Astrocyte (in vitro differentiated cells and primary cell): ENCODE measurements at regions not wholly inside any gene's neighbourhood (a gene's known extent, or its start where the extent isn't known, plus 50 kb on each side); places are given as distances from the start of the nearest gene placed in this dataset.

Experiments
- DNase-seq: peaks from one replicate; pipeline ENCODE4 v3.0.0-alpha.2; 2010; ENCODE audit warnings: low read depth
- FAIRE-seq: peaks from 2 replicates; lab custom pipeline; 2011; peaks lifted over from hg19 to GRCh38; lab: Jason Lieb, UNC
- H2AFZ ChIP-seq: 2 replicates; pipeline ENCODE4 v1.6.0; 2012; ENCODE audit warnings: low read depth, low read length, inconsistent platforms
- H3K27ac ChIP-seq: 2 replicates; pipeline ENCODE4 v1.5.1; 2011; ENCODE audit warnings: low read depth, low read length, inconsistent platforms
- H3K27me3 ChIP-seq: 2 replicates; pipeline ENCODE4 v1.6.0; 2011; ENCODE audit warnings: low read length, inconsistent platforms; ENCODE audit not compliant: insufficient read depth
- H3K36me3 ChIP-seq: 2 replicates; pipeline ENCODE4 v1.5.1; 2011; ENCODE audit warnings: low read length, inconsistent platforms; ENCODE audit not compliant: insufficient read depth
- H3K4me1 ChIP-seq: 2 replicates; pipeline ENCODE4 v1.5.1; 2011; ENCODE audit warnings: low read length, inconsistent platforms; ENCODE audit not compliant: insufficient read depth
- H3K4me2 ChIP-seq: 2 replicates; pipeline ENCODE4 v1.6.0; 2012; ENCODE audit warnings: low read length, inconsistent platforms
- H3K4me3 ChIP-seq: 2 replicates; pipeline ENCODE4 v1.5.1; 2011; ENCODE audit warnings: low read depth, mild to moderate bottlenecking, low read length, inconsistent platforms; ENCODE audit not compliant: insufficient read depth
- H3K79me2 ChIP-seq: 2 replicates; pipeline ENCODE4 v1.6.0; 2012; ENCODE audit warnings: mild to moderate bottlenecking, low read length, inconsistent platforms; ENCODE audit not compliant: insufficient read depth
- H3K9ac ChIP-seq: 2 replicates; pipeline ENCODE4 v1.6.0; 2012; ENCODE audit warnings: mild to moderate bottlenecking, low read length, inconsistent platforms
- H3K9me3 ChIP-seq: 2 replicates; pipeline ENCODE4 v1.5.1; 2012; ENCODE audit warnings: low read depth, mild to moderate bottlenecking, low read length, inconsistent platforms; ENCODE audit not compliant: insufficient read depth
- H4K20me1 ChIP-seq: 2 replicates; pipeline ENCODE4 v1.6.0; 2012; ENCODE audit warnings: low read length, inconsistent platforms; ENCODE audit not compliant: insufficient read depth
- H3K27ac Mint-ChIP-seq: one replicate; pipeline ENCODE4 v1.8.0; 2021; ENCODE audit warnings: mild to moderate bottlenecking, mixed read lengths; ENCODE audit not compliant: unreplicated experiment
- H3K27me3 Mint-ChIP-seq: one replicate; pipeline ENCODE4 v1.8.0; 2021; ENCODE audit warnings: low read depth, mixed read lengths; ENCODE audit not compliant: unreplicated experiment
- H3K36me3 Mint-ChIP-seq: one replicate; pipeline ENCODE4 v1.8.0; 2021; ENCODE audit warnings: low read depth, mixed read lengths; ENCODE audit not compliant: unreplicated experiment
- H3K4me1 Mint-ChIP-seq: one replicate; pipeline ENCODE4 v1.8.0; 2021; ENCODE audit warnings: low read depth, mixed read lengths; ENCODE audit not compliant: unreplicated experiment
- H3K4me3 Mint-ChIP-seq: one replicate; pipeline ENCODE4 v1.8.0; 2021; ENCODE audit warnings: mild to moderate bottlenecking, moderate library complexity, mixed read lengths; ENCODE audit not compliant: unreplicated experiment
- H3K9me3 Mint-ChIP-seq: one replicate; pipeline ENCODE4 v1.8.0; 2021; ENCODE audit warnings: mild to moderate bottlenecking, mixed read lengths; ENCODE audit not compliant: unreplicated experiment
- CTCF ChIP-seq: IDR thresholded peaks from 2 replicates; pipeline ENCODE4 v1.5.1; 2011; ENCODE audit warnings: low read depth, mild to moderate bottlenecking, inconsistent platforms, low read length, moderate library complexity; ENCODE audit not compliant: insufficient read depth
- EZH2 ChIP-seq: IDR thresholded peaks from 2 replicates; pipeline ENCODE4 v1.6.1; 2012; ENCODE audit warnings: mild to moderate bottlenecking, low read length, inconsistent platforms; ENCODE audit not compliant: insufficient read depth

GRCh38 chr3:9308298-9308990 lies 54.4 kb upstream of the THUMPD3 start:
- no peak overlapping the region for H3K27ac Mint-ChIP-seq
- Histone ChIP-seq H3K79me2 (no peaks in the 10 kb centered on the region), H3K9ac (no peak overlapping the region), H4K20me1 (no peaks in the 10 kb centered on the region), H3K27ac (no peak overlapping the region), H3K36me3 (no peaks in the 10 kb centered on the region), H3K27me3 (no peaks in the 10 kb centered on the region), H3K9me3 (no peaks in the 10 kb centered on the region), H2AFZ (no peak overlapping the region), H3K4me3 (no peak overlapping the region), H3K4me2 (no peak overlapping the region), H3K4me1 (no peaks in the 10 kb centered on the region)
- no peak overlapping the region for H3K4me3 Mint-ChIP-seq
- TF ChIP-seq EZH2 (no peak), CTCF (no peak)
- DNase-seq: peak; percentile 66
- FAIRE-seq: no peak
- peaks cover 7% of the 10 kb centered on the region for H3K27me3 Mint-ChIP-seq
- peaks cover 3% of the 10 kb centered on the region for H3K4me1 Mint-ChIP-seq
- no peaks in the 10 kb centered on the region for H3K36me3 Mint-ChIP-seq
- no peaks in the 10 kb centered on the region for H3K9me3 Mint-ChIP-seq

DNA sequence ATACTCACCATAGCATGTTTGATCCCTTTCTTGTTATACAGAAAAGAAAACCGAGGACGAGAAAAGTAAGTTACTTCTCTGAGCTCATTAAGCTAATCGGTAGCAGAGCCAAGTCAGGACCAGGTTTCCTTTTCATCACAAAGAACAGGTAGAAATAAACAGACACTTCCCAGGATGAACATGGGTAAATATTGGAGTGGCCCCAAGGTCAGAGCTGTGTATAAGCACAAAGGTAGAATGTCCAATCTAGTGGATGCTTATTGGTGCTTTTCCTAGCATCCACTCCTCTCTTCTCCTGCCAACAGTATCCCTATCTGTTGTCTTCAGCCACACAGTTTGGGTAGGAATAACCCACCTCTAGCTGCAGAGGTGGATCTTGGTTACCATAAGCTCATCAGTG lies 52.8 kb upstream of the THUMPD3 start:
- Mint-ChIP-seq H3K36me3 (no peaks in the 10 kb centered on the region), H3K27ac (no peak overlapping the region), H3K4me1 (peaks cover 3% of the 10 kb centered on the region), H3K4me3 (no peak overlapping the region), H3K9me3 (no peaks in the 10 kb centered on the region), H3K27me3 (peaks cover 11% of the 10 kb centered on the region)
- no peaks in the 10 kb centered on the region for H3K9me3 ChIP-seq
- H3K36me3 ChIP-seq: no peaks in the 10 kb centered on the region
- H3K79me2 ChIP-seq: no peaks in the 10 kb centered on the region
- TF ChIP-seq CTCF (no peak), EZH2 (no peak)
- H2AFZ ChIP-seq: no peak overlapping the region
- H3K9ac ChIP-seq: no peak overlapping the region
- H3K4me2 ChIP-seq: no peak overlapping the region
- H3K4me1 ChIP-seq: no peaks in the 10 kb centered on the region
- DNase-seq: no peak
- FAIRE-seq: no peak
- H3K27ac ChIP-seq: no peak overlapping the region
- no peaks in the 10 kb centered on the region for H3K27me3 ChIP-seq
- no peak overlapping the region for H3K4me3 ChIP-seq
- H4K20me1 ChIP-seq: no peaks in the 10 kb centered on the region

DNA sequence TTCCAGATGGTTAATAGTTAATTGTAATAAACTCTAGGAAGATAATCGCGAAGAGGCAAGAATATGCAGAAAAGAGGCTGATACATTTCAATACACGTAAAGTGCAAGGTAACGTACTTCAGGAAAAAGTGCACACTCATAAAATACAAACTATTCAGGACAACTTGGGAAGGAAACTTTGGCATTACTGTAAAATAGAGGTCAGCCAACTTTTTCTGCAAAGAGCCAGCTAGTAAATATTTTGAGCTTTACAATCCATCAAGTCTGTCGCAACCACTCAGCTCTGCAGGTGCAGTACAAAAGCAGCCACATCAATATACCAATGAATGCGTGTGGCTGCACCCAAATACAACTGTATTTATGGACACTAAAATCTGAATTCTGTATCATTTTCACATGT lies 51.6 kb upstream of the THUMPD3 start:
- H3K4me1 Mint-ChIP-seq: peaks cover 3% of the 10 kb centered on the region
- H3K9ac ChIP-seq: no peak overlapping the region
- no peak overlapping the region for H3K4me3 ChIP-seq
- H3K9me3 ChIP-seq: no peaks in the 10 kb centered on the region
- H3K27ac ChIP-seq: no peak overlapping the region
- H3K27me3 Mint-ChIP-seq: peaks cover 11% of the 10 kb centered on the region
- H2AFZ ChIP-seq: no peak overlapping the region
- H3K9me3 Mint-ChIP-seq: no peaks in the 10 kb centered on the region
- no peaks in the 10 kb centered on the region for H4K20me1 ChIP-seq
- TF ChIP-seq EZH2 (no peak), CTCF (no peak)
- H3K4me1 ChIP-seq: no peaks in the 10 kb centered on the region
- no peaks in the 10 kb centered on the region for H3K27me3 ChIP-seq
- FAIRE-seq (no peak), DNase-seq (peak; percentile 36)
- no peaks in the 10 kb centered on the region for H3K36me3 Mint-ChIP-seq
- no peaks in the 10 kb centered on the region for H3K79me2 ChIP-seq
- no peaks in the 10 kb centered on the region for H3K36me3 ChIP-seq
- no peak overlapping the region for H3K4me2 ChIP-seq
- H3K4me3 Mint-ChIP-seq: no peak overlapping the region
- H3K27ac Mint-ChIP-seq: no peak overlapping the region
